VCaP (cell line): ENCODE measurements at regions not wholly inside any gene's neighbourhood (a gene's known extent, or its start where the extent isn't known, plus 50 kb on each side); places are given as distances from the start of the nearest gene placed in this dataset.

Experiments
- H3K27ac ChIP-seq: fragments of 450-650 bp; 2 replicates; pipeline ENCODE4 v1.5.1; 2017
- CTCF ChIP-seq: fragments of 450-650 bp; conservative IDR thresholded peaks from 2 replicates; pipeline ENCODE4 v1.5.1; 2017; ENCODE audit warnings: mild to moderate bottlenecking, moderate library complexity

DNA sequence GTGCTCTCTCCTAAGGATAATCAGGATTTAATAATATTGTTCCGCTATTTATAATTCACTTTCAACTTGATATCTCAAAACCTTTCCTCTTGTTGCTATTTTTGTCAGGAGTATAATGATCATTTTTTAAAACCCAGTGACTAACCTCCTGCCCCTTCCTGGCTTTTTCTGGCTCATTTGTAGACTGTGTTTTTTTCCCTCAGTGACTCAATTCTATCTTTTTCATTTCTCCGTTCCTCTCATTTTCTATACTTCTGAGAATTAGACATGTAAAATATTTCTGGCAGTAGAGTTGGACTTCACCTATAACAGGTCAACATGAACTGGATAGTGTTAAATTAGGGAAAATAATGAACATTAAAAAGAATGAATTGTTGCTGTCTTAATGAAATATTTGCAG, 490.7 kb downstream of the EDEM1 start:
- TF ChIP-seq CTCF = no peak

DNA sequence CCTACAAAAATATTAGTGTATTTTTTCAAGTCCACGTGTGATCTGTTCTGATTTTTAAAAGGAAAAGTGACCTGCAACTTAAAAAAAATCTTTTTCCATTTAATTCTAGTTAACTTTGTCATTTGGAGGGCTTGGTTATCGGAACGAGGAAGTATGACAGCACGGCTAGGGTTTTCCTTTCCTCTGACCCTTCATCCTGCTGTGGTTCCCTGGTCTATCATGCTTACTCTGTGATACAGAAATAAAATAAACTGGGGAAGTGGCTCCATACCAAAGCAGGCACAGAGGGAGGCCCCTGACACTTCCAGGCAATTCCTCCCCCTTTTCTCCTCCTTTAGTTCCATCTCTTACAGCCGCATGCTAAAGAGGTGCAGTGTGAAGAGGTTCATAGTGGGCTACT, 491.3 kb downstream of the EDEM1 start:
- no peak for TF ChIP-seq CTCF
- no peak overlapping the region for H3K27ac ChIP-seq

More for the DNA sequence above, 490.7 kb downstream of the EDEM1 start:
- H3K27ac ChIP-seq = no peak overlapping the region

DNA sequence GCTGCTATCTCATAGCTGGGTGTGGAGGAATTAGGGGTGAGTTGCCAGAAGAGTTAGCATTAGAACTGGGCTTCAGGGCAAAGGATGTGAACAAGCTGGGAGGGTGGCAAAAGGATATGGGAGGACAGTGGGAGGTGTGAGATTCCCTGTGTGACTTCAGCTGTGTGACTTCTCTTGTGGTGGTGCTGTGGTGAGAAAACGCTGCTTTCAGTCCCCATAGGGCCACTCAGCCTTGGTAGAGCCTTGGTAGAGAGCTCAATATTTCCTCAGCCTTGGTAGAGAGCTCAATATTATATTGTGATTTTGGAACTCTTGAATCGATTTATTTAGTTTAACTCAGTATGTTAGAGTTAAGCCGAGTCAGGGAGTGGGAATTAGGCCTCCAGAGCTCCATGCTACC, 499.7 kb downstream of the EDEM1 start:
- TF ChIP-seq CTCF = no peak
- H3K27ac ChIP-seq = no peak overlapping the region

GRCh38 chr3:5690490-5690889, 503.0 kb downstream of the EDEM1 start:
- TF ChIP-seq CTCF = no peak
- no peak overlapping the region for H3K27ac ChIP-seq

- no peak overlapping the region for H3K27ac ChIP-seq
- no peak for TF ChIP-seq CTCF
Measured at GRCh38 chr3:5690904-5691532, 503.5 kb downstream of the EDEM1 start.

GRCh38 chr3:5692446-5692845, 504.9 kb downstream of the EDEM1 start:
- H3K27ac ChIP-seq = no peak overlapping the region
- no peak for TF ChIP-seq CTCF

DNA sequence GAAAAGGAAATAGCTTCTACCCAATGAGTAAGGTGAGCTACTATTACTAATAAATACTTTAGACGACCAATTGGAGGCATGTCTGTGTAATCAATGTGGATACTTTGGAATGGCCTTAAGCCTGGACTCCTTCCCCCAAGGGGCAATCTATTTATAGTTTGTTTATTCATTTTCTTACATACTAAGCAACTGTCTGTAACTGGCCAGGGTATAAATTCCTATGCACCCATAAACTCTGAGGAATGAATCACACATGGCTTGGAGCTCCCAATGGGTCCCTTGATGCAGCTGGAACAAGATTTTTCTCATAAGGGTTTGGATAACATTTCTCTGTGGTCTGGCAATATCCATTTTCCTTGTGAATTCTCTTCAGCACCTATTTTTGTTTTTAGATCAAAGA, 506.8 kb downstream of the EDEM1 start:
- TF ChIP-seq CTCF = no peak
- H3K27ac ChIP-seq = no peak overlapping the region
